CD4-positive, alpha-beta T cell treated with Interleukin-17A for 4 hours (primary cell): ENCODE measurements at regions not wholly inside any gene's neighbourhood (a gene's known extent, or its start where the extent isn't known, plus 50 kb on each side); places are given as distances from the start of the nearest gene placed in this dataset.
"Not testable (repeated sequence)": the region's sequence is repeated elsewhere in the genome, so short reads cannot be mapped to it uniquely, and the experiment has no call there.

Experiments used
- DNase-seq: peaks from one replicate; pipeline ENCODE4 v3.0.0-alpha.2; 2020; ENCODE audit warnings: mixed read lengths

GRCh38 chr17:6373599-6373998, 61.3 kb downstream of the AIPL1 start:
- DNase-seq = not testable (repeated sequence)

- DNase-seq = no peak
Observed at GRCh38 chr17:6366221-6366666, 68.7 kb downstream of the AIPL1 start.

GRCh38 chr17:6365200-6365943, 69.5 kb downstream of the AIPL1 start:
- DNase-seq = no peak

- no peak for DNase-seq
Observed at GRCh38 chr17:6361733-6362132, 73.2 kb downstream of the AIPL1 start.

GRCh38 chr17:6358131-6358530, 76.8 kb downstream of the AIPL1 start:
- no peak for DNase-seq

GRCh38 chr17:6356562-6356961, 78.4 kb downstream of the AIPL1 start:
- no peak for DNase-seq

- no peak for DNase-seq
Observed at GRCh38 chr17:6355196-6355595, 79.7 kb downstream of the AIPL1 start.

- no peak for DNase-seq
Observed at GRCh38 chr17:6352801-6353560, 81.9 kb downstream of the AIPL1 start.

- no peak for DNase-seq
Observed at GRCh38 chr17:6352016-6352415, 82.9 kb downstream of the AIPL1 start.

- DNase-seq = no peak
Observed at GRCh38 chr17:6350806-6351205, 84.1 kb downstream of the AIPL1 start.

GRCh38 chr17:6348891-6349290, 86.0 kb downstream of the AIPL1 start:
- no peak for DNase-seq

GRCh38 chr17:6347776-6348175, 87.1 kb downstream of the AIPL1 start:
- DNase-seq = no peak

- no peak for DNase-seq
Observed at GRCh38 chr17:6346986-6347385, 87.9 kb downstream of the AIPL1 start.

GRCh38 chr17:6346156-6346786, 88.7 kb downstream of the AIPL1 start:
- no peak for DNase-seq

- no peak for DNase-seq
Observed at GRCh38 chr17:6343736-6344135, 91.2 kb downstream of the AIPL1 start.

- no peak for DNase-seq
Observed at GRCh38 chr17:6343191-6343590, 91.7 kb downstream of the AIPL1 start.

GRCh38 chr17:6340708-6341107, 94.2 kb downstream of the AIPL1 start:
- no peak for DNase-seq

GRCh38 chr17:6334386-6334785, 100.5 kb downstream of the AIPL1 start:
- DNase-seq = no peak

GRCh38 chr17:6330936-6331335, 104.0 kb downstream of the AIPL1 start:
- DNase-seq = no peak

- no peak for DNase-seq
Observed at GRCh38 chr17:6328279-6328678, 106.6 kb downstream of the AIPL1 start.

- no peak for DNase-seq
Observed at GRCh38 chr17:6327007-6327406, 107.9 kb downstream of the AIPL1 start.

- no peak for DNase-seq
Observed at GRCh38 chr17:6326483-6326882, 108.4 kb downstream of the AIPL1 start.

GRCh38 chr17:6325741-6326140, 109.2 kb downstream of the AIPL1 start:
- no peak for DNase-seq

- no peak for DNase-seq
Observed at GRCh38 chr17:6325051-6325450, 109.9 kb downstream of the AIPL1 start.
